K562 (cell line): ENCODE measurements at regions not wholly inside any gene's neighbourhood (a gene's known extent, or its start where the extent isn't known, plus 50 kb on each side); places are given as distances from the start of the nearest gene placed in this dataset.

Experiments
- ATAC-seq: fragments of 200-7000 bp; cut with Tn5 transposase; 3 replicates; pipeline ENCODE4 v1.9.1; 2020; ENCODE audit warnings: moderate library complexity
- BruUV-seq: library from RNA; stranded (reverse); fragments of 400-500 nt; replicated peaks from 2 replicates; lab custom pipeline; 2021; lab: Mats Ljungman, UMichigan
- CTCF ChIA-PET: fragments of 300-600 bp; formaldehyde crosslinking; extraction: SDS; loops from one replicate; lab custom pipeline; 2021; ENCODE audit warnings: low intra/inter-chr PET ratio; lab: Yijun Ruan, JAX
- POLR2A ChIA-PET: fragments of 300-600, 350-650 bp; sonication (Branson Sonifier 250); formaldehyde crosslinking; extraction: SDS; loops from one replicate; lab custom pipeline; 2021; ENCODE audit warnings: antibody characterized with exemption, inconsistent platforms; lab: Yijun Ruan, JAX
- DNase-seq, 4 experiments: peaks; one replicate each; pipeline versions ENCODE4 v3.0.0 to v3.0.0-alpha.2; 2011 to 2018; ENCODE audit warnings: low spot score in 3 of 4, mixed read lengths in 3 of 4; ENCODE audit errors: extremely low read depth in 1 of 4
- FAIRE-seq: peaks from 2 replicates; lab custom pipeline; 2011; peaks lifted over from hg19 to GRCh38; lab: Jason Lieb, UNC
- H2AFZ ChIP-seq: 2 replicates; pipeline ENCODE4 v1.6.0; 2011; ENCODE audit warnings: low read depth, low read length, control low read depth, inconsistent platforms
- H3K27ac ChIP-seq: fragments of 200-600 bp; 3 replicates; pipeline ENCODE4 v1.8.0; 2011; ENCODE audit warnings: low read depth, mild to moderate bottlenecking, control low read depth, inconsistent platforms, low read length, moderate library complexity, mixed read lengths; ENCODE audit errors: extremely low read depth
- H3K27me3 ChIP-seq, 2 experiments: fragments of 300-600 bp in 1 of 2; 2 replicates in 1 of 2; 3 replicates in 1 of 2; pipeline versions ENCODE4 v1.6.0 to v1.8.0; 2011; ENCODE audit warnings: inconsistent platforms in 2 of 2, low read length in 2 of 2, mild to moderate bottlenecking in 1 of 2, mixed read lengths in 1 of 2, moderate library complexity in 1 of 2; ENCODE audit not compliant: control insufficient read depth in 2 of 2, insufficient read depth in 2 of 2
- H3K36me3 ChIP-seq: fragments of 300-600 bp; 3 replicates; pipeline ENCODE4 v1.8.0; 2011; ENCODE audit warnings: mild to moderate bottlenecking, low read length, inconsistent platforms; ENCODE audit not compliant: control insufficient read depth, insufficient read depth
- H3K4me1 ChIP-seq, 2 experiments: fragments of 200-600 bp in 1 of 2; replicated peaks in 1 of 2; 2 replicates in 1 of 2; 3 replicates in 1 of 2; pipeline versions ENCODE4 v1.5.1 to v1.8.0; 2011; ENCODE audit warnings: inconsistent platforms in 2 of 2, low read length in 2 of 2, mild to moderate bottlenecking in 1 of 2, mixed read lengths in 1 of 2, moderate library complexity in 1 of 2; ENCODE audit not compliant: control insufficient read depth in 2 of 2, insufficient read depth in 2 of 2
- H3K4me2 ChIP-seq: 2 replicates; pipeline ENCODE4 v1.6.1; 2011; ENCODE audit warnings: low read length, control low read depth, inconsistent platforms, mixed read lengths; ENCODE audit not compliant: insufficient read depth
- H3K4me3 ChIP-seq: fragments of 200-600 bp; sonication (generic), shearing (Covaris generic); 2 replicates; pipeline ENCODE4 v1.5.1; 2016; ENCODE audit warnings: control low read depth, inconsistent platforms
- H3K79me2 ChIP-seq: fragments of 200-600 bp; 3 replicates; pipeline ENCODE4 v1.8.0; 2011; ENCODE audit warnings: low read length, inconsistent platforms; ENCODE audit not compliant: control insufficient read depth, insufficient read depth
- H3K9ac ChIP-seq, 2 experiments: 2 replicates each; pipeline versions ENCODE4 v1.6.0 to v1.6.1; 2011; ENCODE audit warnings: low read depth in 2 of 2, low read length in 2 of 2, control low read depth in 1 of 2, inconsistent platforms in 1 of 2, mild to moderate bottlenecking in 1 of 2, mixed read lengths in 1 of 2; ENCODE audit not compliant: insufficient read depth in 1 of 2
- H3K9me1 ChIP-seq: one replicate; pipeline ENCODE4 v1.6.0; 2011; ENCODE audit warnings: inconsistent platforms, mild to moderate bottlenecking, low read length, moderate library complexity; ENCODE audit not compliant: control insufficient read depth, insufficient read depth
- H3K9me3 ChIP-seq: replicated peaks from 2 replicates; pipeline ENCODE4 v1.5.1; 2011; ENCODE audit warnings: low read depth, low read length, inconsistent platforms; ENCODE audit not compliant: control insufficient read depth, insufficient read depth
- H4K20me1 ChIP-seq: replicated peaks from 2 replicates; pipeline ENCODE4 v1.6.1; 2011; ENCODE audit warnings: low read length, inconsistent platforms, mixed read lengths; ENCODE audit not compliant: control insufficient read depth, insufficient read depth
- BCOR ChIP-seq: fragments of 450-650 bp; IDR thresholded peaks from 2 replicates; pipeline ENCODE4 v1.6.1; 2016
- BRCA1 ChIP-seq, 2 experiments: fragments of 450-650 bp in 1 of 2; sonication (generic) in 1 of 2; formaldehyde crosslinking in 1 of 2; IDR thresholded peaks; 2 replicates each; pipeline versions ENCODE4 v1.5.0 to v1.6.1; 2017 to 2020; ENCODE audit warnings: mild to moderate bottlenecking in 1 of 2, missing genetic modification reagents in 1 of 2
- CEBPB ChIP-seq: fragments of 450-650 bp; IDR thresholded peaks from 2 replicates; pipeline ENCODE4 v1.6.1; 2016; ENCODE audit warnings: missing genetic modification characterization, missing compliant biosample characterization
- CEBPG ChIP-seq, 3 experiments: fragments of 200-800 bp in 1 of 3; sonication (Bioruptor generic) in 1 of 3; sonication (generic) in 1 of 3; formaldehyde crosslinking in 1 of 3; IDR thresholded peaks in 2 of 3; conservative IDR thresholded peaks in 1 of 3; 2 replicates each; pipeline versions ENCODE4 v1.6.1 to v1.8.0; 2016 to 2022; ENCODE audit warnings: missing compliant biosample characterization in 2 of 3, missing genetic modification characterization in 2 of 3, mild to moderate bottlenecking in 1 of 3, missing genetic modification reagents in 1 of 3
- DNMT1 ChIP-seq: fragments of 450-650 bp; IDR thresholded peaks from 2 replicates; pipeline ENCODE4 v1.6.1; 2016; ENCODE audit warnings: antibody characterized with exemption, mild to moderate bottlenecking
- KAT8 ChIP-seq: fragments of 450-650 bp; IDR thresholded peaks from 2 replicates; pipeline ENCODE4 v1.6.1; 2016; ENCODE audit warnings: low read depth, mild to moderate bottlenecking
- PHF20 ChIP-seq: fragments of 450-650 bp; IDR thresholded peaks from 2 replicates; pipeline ENCODE4 v1.6.1; 2018; ENCODE audit not compliant: partially characterized antibody
- POLR2G ChIP-seq: fragments of 200-400 bp; formaldehyde crosslinking; IDR thresholded peaks from 2 replicates; pipeline ENCODE4 v1.6.1; 2017; ENCODE audit warnings: low read depth, mild to moderate bottlenecking, antibody characterized with exemption, low read length, moderate library complexity
- RBM39 ChIP-seq: fragments of 200-400 bp; formaldehyde crosslinking; optimal IDR thresholded peaks from 2 replicates; pipeline ENCODE3; 2018; ENCODE audit warnings: low read depth, low read length
- SAFB ChIP-seq: fragments of 200-400 bp; formaldehyde crosslinking; IDR thresholded peaks from 2 replicates; pipeline ENCODE4 v1.6.1; 2017; ENCODE audit warnings: low read depth, low read length, borderline replicate concordance
- SAFB2 ChIP-seq: fragments of 200-400 bp; formaldehyde crosslinking; IDR thresholded peaks from 2 replicates; pipeline ENCODE4 v1.6.1; 2018; ENCODE audit warnings: borderline replicate concordance, low read length, low read depth, moderate library complexity; ENCODE audit not compliant: severe bottlenecking
- SUPT5H ChIP-seq: fragments of 450-650 bp; IDR thresholded peaks from 2 replicates; pipeline ENCODE4 v1.6.1; 2016
- ZKSCAN3 ChIP-seq: fragments of 250-450 bp; sonication (Bioruptor Pico); IDR thresholded peaks from 2 replicates; pipeline ENCODE4 v1.4.0; 2020
- ZNF121 ChIP-seq: sonication (generic); formaldehyde crosslinking; conservative IDR thresholded peaks from 2 replicates; pipeline ENCODE4 v1.8.0; 2022; ENCODE audit warnings: missing genetic modification reagents
- WGBS: fragments of 100-300 bp; shearing (Covaris generic); methylation state at CpG from one replicate; pipeline ENCODE4 v1.1.6; 2016; ENCODE audit warnings: low coverage, mixed read lengths; ENCODE audit not compliant: insufficient coverage; ENCODE audit errors: missing lambda C conversion rate; 5-methylcytosine and 5-hydroxymethylcytosine counted together
- in situ Hi-C: fragments of 300-500 bp; cut with MboI; formaldehyde crosslinking; loops from 4 replicates; pipeline ENCODE4 v1.15.0; 2018; ENCODE audit warnings: inconsistent platforms, mixed read lengths
- intact Hi-C: fragments of 100-400 bp; cut with micrococcal nuclease; formaldehyde crosslinking; loops from 2 replicates; pipeline ENCODE4 v1.14.2; 2022
- TF ChIP-seq, protein P1 (sequence below): sonication (generic); formaldehyde crosslinking; IDR thresholded peaks from 2 replicates; pipeline ENCODE4 v1.9.0; 2022; ENCODE audit warnings: mild to moderate bottlenecking, missing genetic modification reagents
- TF ChIP-seq, protein P2 (sequence below): fragments of 450-650 bp; IDR thresholded peaks from 2 replicates; pipeline ENCODE4 v1.7.0; 2016; ENCODE audit warnings: borderline replicate concordance

DNA sequence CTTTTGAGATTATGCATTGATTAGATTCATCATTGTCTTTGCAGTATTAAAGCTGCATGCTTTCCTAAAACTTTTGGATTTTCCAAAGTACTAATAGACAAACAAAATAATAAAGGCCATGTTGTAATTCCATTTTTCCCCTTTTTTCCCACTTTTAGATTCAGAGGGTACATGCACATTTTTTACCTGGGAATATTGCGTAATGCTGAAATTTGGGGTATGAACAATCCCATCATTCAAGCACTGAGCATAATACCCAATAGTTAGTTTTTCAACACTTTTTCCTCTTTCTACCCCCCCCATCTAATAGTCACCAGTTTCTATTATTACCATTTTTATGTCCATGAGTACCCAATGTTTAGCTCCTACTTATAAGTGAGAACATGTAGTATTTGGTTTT lies 1863.6 kb downstream of the STIM2 start:
- WGBS, result 0% methylated on average over 1 of the region's 1 CpG
- no peak for FAIRE-seq
- H3K9ac ChIP-seq, result no peak overlapping the region
- ChIA-PET CTCF (no interaction called here), POLR2A (no interaction called here)
- intact Hi-C loops (no loop called here), in situ Hi-C loops (no loop called here)
- H3K36me3 ChIP-seq, result no peaks in the 10 kb centered on the region
- no peaks in the 10 kb centered on the region for H3K79me2 ChIP-seq
- no TSS peak for BruUV-seq
- H3K4me3 ChIP-seq, result no peak overlapping the region
- DNase-seq, result no peak
- H3K4me1 ChIP-seq, result no peaks in the 10 kb centered on the region
- ATAC-seq, result no peak
- H3K9me3 ChIP-seq, result no peaks in the 10 kb centered on the region; the same call in 1 of the 2 replicates
- no peak overlapping the region for H2AFZ ChIP-seq
- no peaks in the 10 kb centered on the region for H3K27me3 ChIP-seq
- no peak for TF ChIP-seq CEBPG (CRISPR knock-in tag; IDR thresholded peaks at IDR 0.05)
- peak in 1 of 2 experiments; percentile 68; a peak in 2 of 4 replicates for TF ChIP-seq CEBPG (tag; conservative IDR thresholded peaks at IDR 0.05 in 1 of 2, IDR thresholded peaks at IDR 0.05 in 1 of 2)
- TF ChIP-seq SUPT5H, result no peak
- no peak for TF ChIP-seq SAFB
- peak; percentile 50; the same call in 1 of the 2 replicates for TF ChIP-seq CEBPB (tag)
- TF ChIP-seq, all 486 proteins: peak for 2
- Histone ChIP-seq H3K4me2 (no peak overlapping the region), H4K20me1 (no peaks in the 10 kb centered on the region), H3K9me1 (no peaks in the 10 kb centered on the region), H3K27ac (no peak overlapping the region)

DNA sequence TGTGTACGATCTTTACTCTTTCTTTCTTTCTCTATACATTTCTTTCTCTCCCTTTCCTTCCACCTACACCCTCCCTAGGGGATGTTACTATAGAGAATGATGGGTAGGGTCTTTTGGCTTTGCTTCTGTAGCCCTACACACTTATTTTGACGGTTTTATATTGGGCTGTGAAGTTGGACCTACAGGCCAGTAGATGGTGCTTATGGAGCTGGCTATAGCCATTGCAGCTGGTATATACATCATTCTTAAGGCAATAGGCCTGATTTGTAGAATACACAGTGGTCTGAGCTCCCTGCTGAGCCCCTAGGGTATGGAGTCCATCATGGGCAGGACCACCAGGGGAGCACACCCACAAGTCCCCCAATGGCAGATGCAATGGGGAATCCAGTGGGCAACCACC lies 1869.7 kb downstream of the STIM2 start:
- Histone ChIP-seq H3K79me2 (no peaks in the 10 kb centered on the region), H3K4me1 (no peaks in the 10 kb centered on the region), H3K27me3 (no peaks in the 10 kb centered on the region), H3K4me2 (no peak overlapping the region), H3K9ac (no peak overlapping the region), H3K27ac (no peak overlapping the region), H3K9me1 (no peaks in the 10 kb centered on the region), H2AFZ (no peak overlapping the region), H4K20me1 (no peaks in the 10 kb centered on the region), H3K4me3 (no peak overlapping the region), H3K36me3 (no peaks in the 10 kb centered on the region), H3K9me3 (no peaks in the 10 kb centered on the region)
- no peak for ATAC-seq
- no peak for DNase-seq
- no TSS peak for BruUV-seq
- in situ Hi-C loops, result no loop called here
- no peak for FAIRE-seq
- ChIA-PET POLR2A (no interaction called here), CTCF (no interaction called here)
- intact Hi-C loops, result no loop called here
- 0% methylated on average over 2 of the region's 2 CpGs for WGBS
- TF ChIP-seq KAT8 (no peak), PHF20 (no peak), SAFB2 (no peak), BCOR (no peak), RBM39 (no peak), ZNF121 (CRISPR knock-in tag) (no peak), ZKSCAN3 (CRISPR knock-in tag) (no peak), POLR2G (no peak), BRCA1 (IDR thresholded peaks at IDR 0.05) (no peak), BRCA1 (CRISPR knock-in tag; IDR thresholded peaks at IDR 0.05) (no peak), DNMT1 (no peak)
- TF ChIP-seq, protein P1, sequence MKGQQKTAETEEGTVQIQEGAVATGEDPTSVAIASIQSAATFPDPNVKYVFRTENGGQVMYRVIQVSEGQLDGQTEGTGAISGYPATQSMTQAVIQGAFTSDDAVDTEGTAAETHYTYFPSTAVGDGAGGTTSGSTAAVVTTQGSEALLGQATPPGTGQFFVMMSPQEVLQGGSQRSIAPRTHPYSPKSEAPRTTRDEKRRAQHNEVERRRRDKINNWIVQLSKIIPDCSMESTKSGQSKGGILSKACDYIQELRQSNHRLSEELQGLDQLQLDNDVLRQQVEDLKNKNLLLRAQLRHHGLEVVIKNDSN (CRISPR knock-in tag), result no peak
- TF ChIP-seq, protein P2, sequence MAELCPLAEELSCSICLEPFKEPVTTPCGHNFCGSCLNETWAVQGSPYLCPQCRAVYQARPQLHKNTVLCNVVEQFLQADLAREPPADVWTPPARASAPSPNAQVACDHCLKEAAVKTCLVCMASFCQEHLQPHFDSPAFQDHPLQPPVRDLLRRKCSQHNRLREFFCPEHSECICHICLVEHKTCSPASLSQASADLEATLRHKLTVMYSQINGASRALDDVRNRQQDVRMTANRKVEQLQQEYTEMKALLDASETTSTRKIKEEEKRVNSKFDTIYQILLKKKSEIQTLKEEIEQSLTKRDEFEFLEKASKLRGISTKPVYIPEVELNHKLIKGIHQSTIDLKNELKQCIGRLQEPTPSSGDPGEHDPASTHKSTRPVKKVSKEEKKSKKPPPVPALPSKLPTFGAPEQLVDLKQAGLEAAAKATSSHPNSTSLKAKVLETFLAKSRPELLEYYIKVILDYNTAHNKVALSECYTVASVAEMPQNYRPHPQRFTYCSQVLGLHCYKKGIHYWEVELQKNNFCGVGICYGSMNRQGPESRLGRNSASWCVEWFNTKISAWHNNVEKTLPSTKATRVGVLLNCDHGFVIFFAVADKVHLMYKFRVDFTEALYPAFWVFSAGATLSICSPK, result no peak
